NB4 (cell line): ENCODE measurements at regions not wholly inside any gene's neighbourhood (a gene's known extent, or its start where the extent isn't known, plus 50 kb on each side); places are given as distances from the start of the nearest gene placed in this dataset.

Source experiments
- MYC ChIP-seq: IDR thresholded peaks from 2 replicates; pipeline ENCODE4 v1.6.1; 2011; ENCODE audit warnings: low read depth, low read length
- POLR2A ChIP-seq: IDR thresholded peaks from 2 replicates; pipeline ENCODE4 v1.6.1; 2011; ENCODE audit warnings: mild to moderate bottlenecking; ENCODE audit not compliant: insufficient read length; ENCODE audit errors: extremely low read depth
- TF ChIP-seq, protein P1 (sequence below): IDR thresholded peaks from one replicate; pipeline ENCODE4 v1.5.1; 2012; ENCODE audit warnings: low read depth, low read length
- TF ChIP-seq, protein P2 (sequence below): IDR thresholded peaks from 2 replicates; pipeline ENCODE4 v1.6.1; 2011; ENCODE audit warnings: low read depth, low read length

DNA sequence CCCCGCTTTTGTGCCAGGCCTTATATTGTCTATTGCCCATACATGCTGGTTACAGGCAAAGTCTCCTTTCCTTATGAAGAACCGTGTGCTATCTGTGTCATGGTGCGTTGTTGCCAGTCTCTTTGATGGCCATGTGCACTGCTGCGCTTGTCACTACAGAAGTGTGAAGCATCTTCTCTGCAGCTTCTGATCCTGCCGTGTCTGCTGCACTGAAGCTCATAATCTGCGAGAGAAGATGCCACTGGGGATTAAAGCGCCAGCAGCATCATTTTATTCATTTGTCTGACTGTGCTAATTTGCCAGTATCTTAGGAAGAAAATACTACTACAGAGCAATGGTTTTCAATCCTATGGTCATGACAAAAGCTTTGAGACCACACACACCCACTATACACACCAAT is 330.1 kb downstream of the FAT3 start:
- TF ChIP-seq, protein P1, sequence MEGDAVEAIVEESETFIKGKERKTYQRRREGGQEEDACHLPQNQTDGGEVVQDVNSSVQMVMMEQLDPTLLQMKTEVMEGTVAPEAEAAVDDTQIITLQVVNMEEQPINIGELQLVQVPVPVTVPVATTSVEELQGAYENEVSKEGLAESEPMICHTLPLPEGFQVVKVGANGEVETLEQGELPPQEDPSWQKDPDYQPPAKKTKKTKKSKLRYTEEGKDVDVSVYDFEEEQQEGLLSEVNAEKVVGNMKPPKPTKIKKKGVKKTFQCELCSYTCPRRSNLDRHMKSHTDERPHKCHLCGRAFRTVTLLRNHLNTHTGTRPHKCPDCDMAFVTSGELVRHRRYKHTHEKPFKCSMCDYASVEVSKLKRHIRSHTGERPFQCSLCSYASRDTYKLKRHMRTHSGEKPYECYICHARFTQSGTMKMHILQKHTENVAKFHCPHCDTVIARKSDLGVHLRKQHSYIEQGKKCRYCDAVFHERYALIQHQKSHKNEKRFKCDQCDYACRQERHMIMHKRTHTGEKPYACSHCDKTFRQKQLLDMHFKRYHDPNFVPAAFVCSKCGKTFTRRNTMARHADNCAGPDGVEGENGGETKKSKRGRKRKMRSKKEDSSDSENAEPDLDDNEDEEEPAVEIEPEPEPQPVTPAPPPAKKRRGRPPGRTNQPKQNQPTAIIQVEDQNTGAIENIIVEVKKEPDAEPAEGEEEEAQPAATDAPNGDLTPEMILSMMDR = no peak
- TF ChIP-seq POLR2A = no peak
- TF ChIP-seq, protein P2, sequence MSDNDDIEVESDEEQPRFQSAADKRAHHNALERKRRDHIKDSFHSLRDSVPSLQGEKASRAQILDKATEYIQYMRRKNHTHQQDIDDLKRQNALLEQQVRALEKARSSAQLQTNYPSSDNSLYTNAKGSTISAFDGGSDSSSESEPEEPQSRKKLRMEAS = no peak
- TF ChIP-seq MYC = no peak
